Aorta (tissue), 5 donors: ENCODE measurements at regions not wholly inside any gene's neighbourhood (a gene's known extent, or its start where the extent isn't known, plus 50 kb on each side); places are given as distances from the start of the nearest gene placed in this dataset.

Experiments
- ATAC-seq: fragments of 200-7000 bp; cut with Tn5 transposase; one replicate; pipeline ENCODE4 v1.9.1; 2022; ENCODE audit warnings: moderate library complexity; ENCODE audit not compliant: low FRiP score
- DNase-seq, 2 donors: peaks; one replicate each; pipeline ENCODE4 v3.0.0-alpha.2; 2020
- H3K27ac ChIP-seq, 2 donors: one replicate each; pipeline ENCODE4 v1.5.1; 2013; ENCODE audit warnings: low read length in 2 of 2, mild to moderate bottlenecking in 2 of 2, moderate library complexity in 2 of 2, control low read depth in 1 of 2, inconsistent platforms in 1 of 2, low read depth in 1 of 2
- H3K27me3 ChIP-seq, 2 donors: one replicate each; pipeline ENCODE4 v1.6.1; 2013; ENCODE audit warnings: control low read depth in 1 of 2, low read length in 1 of 2, mild to moderate bottlenecking in 1 of 2, moderate library complexity in 1 of 2; ENCODE audit not compliant: insufficient read depth in 2 of 2, control insufficient read depth in 1 of 2
- H3K36me3 ChIP-seq, 2 donors: one replicate each; pipeline ENCODE4 v1.6.1; 2013; ENCODE audit warnings: control low read depth in 1 of 2, low read length in 1 of 2, mild to moderate bottlenecking in 1 of 2; ENCODE audit not compliant: insufficient read depth in 2 of 2, control insufficient read depth in 1 of 2
- H3K4me1 ChIP-seq, 2 donors: one replicate each; pipeline ENCODE4 v1.6.1; 2013; ENCODE audit warnings: low read length in 2 of 2, control low read depth in 1 of 2, mild to moderate bottlenecking in 1 of 2, moderate library complexity in 1 of 2; ENCODE audit not compliant: insufficient read depth in 2 of 2, control insufficient read depth in 1 of 2
- H3K4me3 ChIP-seq, 2 donors: one replicate each; pipeline ENCODE4 v1.5.1; 2013; ENCODE audit warnings: low read length in 2 of 2, control low read depth in 1 of 2, mild to moderate bottlenecking in 1 of 2
- H3K9me3 ChIP-seq: one replicate; pipeline ENCODE4 v1.6.1; 2013; ENCODE audit warnings: mild to moderate bottlenecking, low read length; ENCODE audit not compliant: control insufficient read depth
- WGBS, 2 donors: extraction: QIAGEN DNeasy Blood & Tissue Kit; methylation state at CpG; one replicate each; pipeline ENCODE4 v1.1.7; 2013; 5-methylcytosine and 5-hydroxymethylcytosine counted together
- intact Hi-C, 2 donors: fragments of 100-400 bp; cut with DNase I; formaldehyde crosslinking; loops; one replicate each; pipeline versions ENCODE4 v1.14.2 to v1.15.0; 2022
- donor health status: healthy with polysubstance abuse.
- donor health status: Bipolar disorder and iron deficiency.
- donor health status: DM: no; HTN: no; CAD: no.
- donor health status: DM: no; HTN: no; CAD: no.
- donor health status: DM: yes; HTN: yes; CAD: no.

- Histone ChIP-seq H3K27me3 (no peaks in the 10 kb centered on the region), H3K4me1 (no peaks in the 10 kb centered on the region), H3K27ac (no peak overlapping the region), H3K4me3 (no peak overlapping the region), H3K9me3 (no peaks in the 10 kb centered on the region), H3K36me3 (no peaks in the 10 kb centered on the region)
- 81 to 82% methylated on average over 4 of the region's 4 CpGs for WGBS, 2 donors
- DNase-seq, result no peak
- no peak for ATAC-seq
- intact Hi-C loops, result no loop called here
Observed at GRCh38 chr6:40252531-40253258, 318.4 kb upstream of the MOCS1 start.

- no peak for ATAC-seq
- 80 to 86% methylated on average over 3 of the region's 3 CpGs for WGBS, 2 donors
Observed at GRCh38 chr6:40251637-40252300, 317.5 kb upstream of the MOCS1 start.

GRCh38 chr6:40249935-40250334 is 315.7 kb upstream of the MOCS1 start:
- intact Hi-C loops, result no loop called here
- Histone ChIP-seq H3K27me3 (no peaks in the 10 kb centered on the region), H3K27ac (no peak overlapping the region), H3K4me3 (no peak overlapping the region), H3K9me3 (no peaks in the 10 kb centered on the region), H3K4me1 (no peaks in the 10 kb centered on the region), H3K36me3 (no peaks in the 10 kb centered on the region)
- ATAC-seq, result no peak
- DNase-seq, result no peak

More at GRCh38 chr6:40251637-40252300, 317.5 kb upstream of the MOCS1 start:
- DNase-seq, result no peak
- Histone ChIP-seq H3K27me3 (no peaks in the 10 kb centered on the region), H3K4me3 (no peak overlapping the region), H3K27ac (no peak overlapping the region), H3K36me3 (no peaks in the 10 kb centered on the region), H3K9me3 (no peaks in the 10 kb centered on the region), H3K4me1 (no peaks in the 10 kb centered on the region)
- intact Hi-C loops, result no loop called here

GRCh38 chr6:40247516-40248115 is 313.4 kb upstream of the MOCS1 start:
- DNase-seq (no peak), ATAC-seq (no peak)
- intact Hi-C loops, result no loop called here
- no peak overlapping the region for H3K4me3 ChIP-seq
- no peaks in the 10 kb centered on the region for H3K27me3 ChIP-seq
- no peaks in the 10 kb centered on the region for H3K36me3 ChIP-seq
- H3K27ac ChIP-seq, result no peak overlapping the region
- no peaks in the 10 kb centered on the region for H3K9me3 ChIP-seq
- H3K4me1 ChIP-seq, result no peaks in the 10 kb centered on the region
- 90 to 92% methylated on average over 3 of the region's 3 CpGs for WGBS, 2 donors

- WGBS, 2 donors, result 29 to 80% methylated on average over 1 of the region's 1 CpG
- no peak for ATAC-seq
Observed at GRCh38 chr6:40244699-40245098, 310.4 kb upstream of the MOCS1 start.

GRCh38 chr6:40232698-40233097 is 298.4 kb upstream of the MOCS1 start:
- intact Hi-C loops, result no loop called here
- DNase-seq, result no peak
- ATAC-seq, result no peak
- Histone ChIP-seq H3K4me3 (no peak overlapping the region), H3K27me3 (no peaks in the 10 kb centered on the region), H3K4me1 (no peaks in the 10 kb centered on the region), H3K36me3 (no peaks in the 10 kb centered on the region), H3K27ac (no peak overlapping the region), H3K9me3 (no peaks in the 10 kb centered on the region)
- 78 to 87% methylated on average over 2 of the region's 2 CpGs for WGBS, 2 donors

More at GRCh38 chr6:40244699-40245098, 310.4 kb upstream of the MOCS1 start:
- Histone ChIP-seq H3K27ac (no peak overlapping the region), H3K27me3 (no peaks in the 10 kb centered on the region), H3K9me3 (no peaks in the 10 kb centered on the region), H3K4me1 (no peaks in the 10 kb centered on the region), H3K36me3 (no peaks in the 10 kb centered on the region), H3K4me3 (no peak overlapping the region)
- no peak for DNase-seq
- intact Hi-C loops, result no loop called here

- intact Hi-C loops, result no loop called here
- no peak overlapping the region for H3K4me3 ChIP-seq
- WGBS, 2 donors, result 66 to 74% methylated on average over 8 of the region's 8 CpGs
- DNase-seq (no peak), ATAC-seq (no peak)
- no peaks in the 10 kb centered on the region for H3K36me3 ChIP-seq
- H3K4me1 ChIP-seq, result no peaks in the 10 kb centered on the region
- no peaks in the 10 kb centered on the region for H3K9me3 ChIP-seq
- no peak overlapping the region for H3K27ac ChIP-seq
- H3K27me3 ChIP-seq, result no peaks in the 10 kb centered on the region
Observed at GRCh38 chr6:40227735-40228134, 293.5 kb upstream of the MOCS1 start.

- intact Hi-C loops, result no loop called here
- no peaks in the 10 kb centered on the region for H3K27me3 ChIP-seq
- 86 to 91% methylated on average over 2 of the region's 2 CpGs for whole genome bisulfite sequencing, 2 donors
- no peak overlapping the region for H3K4me3 ChIP-seq
- H3K36me3 ChIP-seq, result no peaks in the 10 kb centered on the region
- DNase-seq (no peak), ATAC-seq (no peak)
- H3K9me3 ChIP-seq, result no peaks in the 10 kb centered on the region
- H3K27ac ChIP-seq, result no peak overlapping the region
- H3K4me1 ChIP-seq, result no peaks in the 10 kb centered on the region
Observed at GRCh38 chr6:40222354-40222753, 288.1 kb upstream of the MOCS1 start.

- H3K4me1 ChIP-seq, result no peaks in the 10 kb centered on the region
- no peak overlapping the region for H3K4me3 ChIP-seq
- no peaks in the 10 kb centered on the region for H3K27me3 ChIP-seq
- intact Hi-C loops, result no loop called here
- H3K36me3 ChIP-seq, result no peaks in the 10 kb centered on the region
- no peak overlapping the region for H3K27ac ChIP-seq
- ATAC-seq (no peak), DNase-seq (no peak)
- WGBS, 2 donors, result 83 to 91% methylated on average over 2 of the region's 2 CpGs
- H3K9me3 ChIP-seq, result no peaks in the 10 kb centered on the region
Observed at GRCh38 chr6:40219799-40220198, 285.5 kb upstream of the MOCS1 start.
